ENCODE measurements at regions not wholly inside any gene's neighbourhood (a gene's known extent, or its start where the extent isn't known, plus 50 kb on each side); places are given as distances from the start of the nearest gene placed in this dataset.

- no peak for TF ChIP-seq POLR2AphosphoS5 (IDR thresholded peaks at IDR 0.05; ENCODE audit: borderline replicate concordance, low read depth, low read length)
- no peak for TF ChIP-seq EZH2 (IDR thresholded peaks at IDR 0.05)
- TF ChIP-seq FOXP2 (optimal IDR thresholded peaks at IDR 0.05; ENCODE audit: control extremely low read depth, extremely low read length, insufficient read depth), result no peak
Observed at GRCh38 chr7:79612903-79613302, 159.4 kb upstream of the MAGI2 start.
